ENCODE measurements at regions not wholly inside any gene's neighbourhood (a gene's known extent, or its start where the extent isn't known, plus 50 kb on each side); places are given as distances from the start of the nearest gene placed in this dataset.

DNA sequence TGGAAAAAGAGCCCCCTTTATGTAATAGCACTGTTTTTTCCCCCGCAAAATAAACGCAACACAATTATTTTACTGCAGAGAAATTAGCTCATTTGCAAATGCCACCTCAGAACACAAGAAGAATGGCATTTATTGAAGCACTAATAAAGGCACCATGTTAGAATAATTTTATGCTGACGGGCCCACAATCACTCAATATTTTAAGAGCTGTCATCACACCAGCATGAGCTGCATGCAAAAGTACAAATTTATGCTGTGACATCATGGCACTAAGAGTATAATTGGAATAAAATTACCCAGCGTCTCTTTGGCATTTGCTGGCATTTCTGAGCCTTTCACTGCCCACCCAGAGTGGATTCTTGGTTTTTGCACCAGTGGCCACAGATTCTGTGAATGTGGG, 364.6 kb downstream of the TLE4 start:
- ChIA-PET POLR2A (no interaction called here), CTCF (no interaction called here), SMC1A (ENCODE audit: uncharacterized antibody, unreplicated experiment) (interaction anchor here (1.2 kb wide), 1 partner anchor 22 kb away, joined by 3 read pairs; no protein-coding TSS in a partner anchor), RAD21 (ENCODE audit: unreplicated experiment) (no interaction called here)
- intact Hi-C loops (cut with micrococcal nuclease; ENCODE audit: unreplicated experiment) (no loop called here), in situ Hi-C loops (cut with MboI) (no loop called here)
- no peak for DNase-seq (ENCODE audit: low read depth, low spot score)
- Histone ChIP-seq H4K20me1 (ENCODE audit: control insufficient read depth, insufficient read depth) (no peaks in the 10 kb centered on the region), H3K27me3 (replicated peaks in 1 of 2; ENCODE audit: control insufficient read depth in 2 of 2, insufficient read depth in 2 of 2, low read length in 1 of 2) (no peaks in the 10 kb centered on the region), H3K79me2 (ENCODE audit: control insufficient read depth, insufficient read depth, low read length) (no peaks in the 10 kb centered on the region), H3K9ac (ENCODE audit: control insufficient read depth, insufficient read depth, low read length) (no peak overlapping the region), H3K9me3 (replicated peaks; ENCODE audit: control insufficient read depth, insufficient read depth, low read length) (no peaks in the 10 kb centered on the region), H3K27ac (ENCODE audit: control insufficient read depth, insufficient read depth) (no peak overlapping the region), H3K36me3 (ENCODE audit: control insufficient read depth in 2 of 2, insufficient read depth in 2 of 2, low read length in 1 of 2) (no peaks in the 10 kb centered on the region), H3K4me3 (no peak overlapping the region), H3K4me2 (ENCODE audit: control insufficient read depth, insufficient read depth) (no peak overlapping the region), H3K4me1 (ENCODE audit: control insufficient read depth, insufficient read depth, low read length) (no peaks in the 10 kb centered on the region), H2AFZ (ENCODE audit: control insufficient read depth, low read depth, low read length) (no peak overlapping the region)
- no peak for ATAC-seq
- FAIRE-seq: no peak
- WGBS (ENCODE audit: insufficient coverage, insufficient replicate concordance, low lambda C conversion rate, missing lambda C conversion rate): 48% methylated on average over 4 of the region's 4 CpGs
- no TSS peak for BruUV-seq (replicated peaks)
- TF ChIP-seq NR2F1 (conservative IDR thresholded peaks at IDR 0.05) (no peak), MYC (IDR thresholded peaks at IDR 0.05; ENCODE audit: insufficient read depth, insufficient read length, insufficient replicate concordance, low read length, severe bottlenecking) (no peak), RFX5 (IDR thresholded peaks at IDR 0.05; ENCODE audit: low read depth, low read length) (no peak), ZZZ3 (IDR thresholded peaks at IDR 0.05; ENCODE audit: control insufficient read depth, insufficient read length, low read depth) (no peak), ZNF207 (IDR thresholded peaks at IDR 0.05; ENCODE audit: borderline replicate concordance) (no peak), PAX5 (IDR thresholded peaks at IDR 0.05; ENCODE audit: borderline replicate concordance, low read depth, low read length) (no peak), DPF2 (IDR thresholded peaks at IDR 0.05) (no peak), ZNF274 (IDR thresholded peaks at IDR 0.05; ENCODE audit: insufficient read depth, insufficient read length) (no peak)
- TF ChIP-seq, protein P1, sequence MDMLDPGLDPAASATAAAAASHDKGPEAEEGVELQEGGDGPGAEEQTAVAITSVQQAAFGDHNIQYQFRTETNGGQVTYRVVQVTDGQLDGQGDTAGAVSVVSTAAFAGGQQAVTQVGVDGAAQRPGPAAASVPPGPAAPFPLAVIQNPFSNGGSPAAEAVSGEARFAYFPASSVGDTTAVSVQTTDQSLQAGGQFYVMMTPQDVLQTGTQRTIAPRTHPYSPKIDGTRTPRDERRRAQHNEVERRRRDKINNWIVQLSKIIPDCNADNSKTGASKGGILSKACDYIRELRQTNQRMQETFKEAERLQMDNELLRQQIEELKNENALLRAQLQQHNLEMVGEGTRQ (IDR thresholded peaks at IDR 0.05; ENCODE audit: borderline replicate concordance, low read depth, low read length): no peak
- TF ChIP-seq, protein P2, sequence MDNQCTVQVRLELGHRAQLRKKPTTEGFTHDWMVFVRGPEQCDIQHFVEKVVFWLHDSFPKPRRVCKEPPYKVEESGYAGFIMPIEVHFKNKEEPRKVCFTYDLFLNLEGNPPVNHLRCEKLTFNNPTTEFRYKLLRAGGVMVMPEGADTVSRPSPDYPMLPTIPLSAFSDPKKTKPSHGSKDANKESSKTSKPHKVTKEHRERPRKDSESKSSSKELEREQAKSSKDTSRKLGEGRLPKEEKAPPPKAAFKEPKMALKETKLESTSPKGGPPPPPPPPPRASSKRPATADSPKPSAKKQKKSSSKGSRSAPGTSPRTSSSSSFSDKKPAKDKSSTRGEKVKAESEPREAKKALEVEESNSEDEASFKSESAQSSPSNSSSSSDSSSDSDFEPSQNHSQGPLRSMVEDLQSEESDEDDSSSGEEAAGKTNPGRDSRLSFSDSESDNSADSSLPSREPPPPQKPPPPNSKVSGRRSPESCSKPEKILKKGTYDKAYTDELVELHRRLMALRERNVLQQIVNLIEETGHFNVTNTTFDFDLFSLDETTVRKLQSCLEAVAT (IDR thresholded peaks at IDR 0.05): no peak

All from GM12878 (cell line).